ENCODE measurements at regions not wholly inside any gene's neighbourhood (a gene's known extent, or its start where the extent isn't known, plus 50 kb on each side); places are given as distances from the start of the nearest gene placed in this dataset.
"Not testable (repeated sequence)": the region's sequence is repeated elsewhere in the genome, so short reads cannot be mapped to it uniquely, and the experiment has no call there.

DNA sequence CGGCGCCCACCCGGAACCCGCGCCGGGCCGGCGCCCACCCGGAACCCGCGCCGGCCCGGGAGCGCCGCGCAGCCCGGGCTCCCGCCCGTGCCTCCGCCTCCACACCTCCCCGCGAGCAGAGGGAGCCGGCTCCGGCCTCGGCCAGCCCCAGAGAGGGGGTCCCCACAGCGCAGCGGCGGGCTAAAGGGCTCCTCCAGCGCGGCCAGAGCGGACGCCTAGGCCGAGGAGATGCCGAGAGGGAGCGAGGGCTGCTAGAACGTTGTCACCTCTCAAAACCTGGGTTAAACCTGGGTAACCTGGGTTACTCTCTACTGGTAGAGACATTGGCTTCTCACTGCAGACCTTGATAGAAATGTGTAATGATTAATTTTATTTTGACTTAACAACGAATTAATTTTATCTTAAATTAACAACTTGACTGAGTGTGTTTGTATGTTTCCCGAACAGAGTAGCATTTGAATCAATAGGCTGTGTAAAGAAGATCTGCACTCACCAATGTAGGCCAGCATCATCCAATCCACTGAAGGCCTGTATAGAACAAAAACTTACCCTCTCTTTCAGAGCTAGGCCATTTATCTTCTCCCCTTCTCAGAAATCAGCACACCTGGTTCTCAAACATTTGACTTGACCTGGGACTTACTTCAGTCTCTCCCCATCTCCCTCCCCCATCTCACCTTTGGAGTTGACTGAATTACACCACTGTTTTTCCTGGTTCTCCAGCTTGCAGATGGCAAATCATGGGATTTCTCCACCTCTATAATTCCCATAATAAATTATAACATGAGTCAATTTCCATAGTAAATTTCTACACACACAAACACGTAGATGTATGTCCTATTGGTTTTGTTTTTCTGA, 242.7 kb downstream of the ASXL3 start:
- no peak overlapping the region for H3K4me2 ChIP-seq (ENCODE audit: low read length)
- TF ChIP-seq, protein P1, sequence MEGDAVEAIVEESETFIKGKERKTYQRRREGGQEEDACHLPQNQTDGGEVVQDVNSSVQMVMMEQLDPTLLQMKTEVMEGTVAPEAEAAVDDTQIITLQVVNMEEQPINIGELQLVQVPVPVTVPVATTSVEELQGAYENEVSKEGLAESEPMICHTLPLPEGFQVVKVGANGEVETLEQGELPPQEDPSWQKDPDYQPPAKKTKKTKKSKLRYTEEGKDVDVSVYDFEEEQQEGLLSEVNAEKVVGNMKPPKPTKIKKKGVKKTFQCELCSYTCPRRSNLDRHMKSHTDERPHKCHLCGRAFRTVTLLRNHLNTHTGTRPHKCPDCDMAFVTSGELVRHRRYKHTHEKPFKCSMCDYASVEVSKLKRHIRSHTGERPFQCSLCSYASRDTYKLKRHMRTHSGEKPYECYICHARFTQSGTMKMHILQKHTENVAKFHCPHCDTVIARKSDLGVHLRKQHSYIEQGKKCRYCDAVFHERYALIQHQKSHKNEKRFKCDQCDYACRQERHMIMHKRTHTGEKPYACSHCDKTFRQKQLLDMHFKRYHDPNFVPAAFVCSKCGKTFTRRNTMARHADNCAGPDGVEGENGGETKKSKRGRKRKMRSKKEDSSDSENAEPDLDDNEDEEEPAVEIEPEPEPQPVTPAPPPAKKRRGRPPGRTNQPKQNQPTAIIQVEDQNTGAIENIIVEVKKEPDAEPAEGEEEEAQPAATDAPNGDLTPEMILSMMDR (conservative IDR thresholded peaks at IDR 0.05; ENCODE audit: low read depth, low read length): no peak
- no peak for TF ChIP-seq EZH2phosphoT487 (IDR thresholded peaks at IDR 0.05; ENCODE audit: borderline replicate concordance, low read length)
- TF ChIP-seq EZH2 (IDR thresholded peaks at IDR 0.05; ENCODE audit: low read length, unreplicated experiment): no peak
- H3K27me3 ChIP-seq (ENCODE audit: low read length): no peaks in the 10 kb centered on the region
- H4K20me1 ChIP-seq (ENCODE audit: low read length): no peaks in the 10 kb centered on the region
- no peak for ATAC-seq
- no peak overlapping the region for H2AFZ ChIP-seq (ENCODE audit: low read length)
- no peaks in the 10 kb centered on the region for H3K36me3 ChIP-seq (ENCODE audit: low read depth, low read length)
- no peaks in the 10 kb centered on the region for H3K9me2 ChIP-seq (replicated peaks; ENCODE audit: low read length)
- no peak overlapping the region for H3K9ac ChIP-seq (ENCODE audit: low read length)
- ChIA-PET CTCF (no interaction called here), POLR2A (ENCODE audit: unreplicated experiment) (no interaction called here)
- H3K4me3 ChIP-seq (ENCODE audit: low read length): no peak overlapping the region
- BruUV-seq (replicated peaks): no TSS peak
- no peak for DNase-seq
- intact Hi-C loops (cut with micrococcal nuclease): no loop called here
- no peaks in the 10 kb centered on the region for H3K4me1 ChIP-seq (ENCODE audit: insufficient read depth, low read length)
- no peaks in the 10 kb centered on the region for H3F3A ChIP-seq (ENCODE audit: low read length, unreplicated experiment)
- no peaks in the 10 kb centered on the region for H3K79me2 ChIP-seq (ENCODE audit: low read length)
- no peak overlapping the region for H3K27ac ChIP-seq (ENCODE audit: low read length)
- H3K9me3 ChIP-seq (ENCODE audit: low read length): no peaks in the 10 kb centered on the region

DNA sequence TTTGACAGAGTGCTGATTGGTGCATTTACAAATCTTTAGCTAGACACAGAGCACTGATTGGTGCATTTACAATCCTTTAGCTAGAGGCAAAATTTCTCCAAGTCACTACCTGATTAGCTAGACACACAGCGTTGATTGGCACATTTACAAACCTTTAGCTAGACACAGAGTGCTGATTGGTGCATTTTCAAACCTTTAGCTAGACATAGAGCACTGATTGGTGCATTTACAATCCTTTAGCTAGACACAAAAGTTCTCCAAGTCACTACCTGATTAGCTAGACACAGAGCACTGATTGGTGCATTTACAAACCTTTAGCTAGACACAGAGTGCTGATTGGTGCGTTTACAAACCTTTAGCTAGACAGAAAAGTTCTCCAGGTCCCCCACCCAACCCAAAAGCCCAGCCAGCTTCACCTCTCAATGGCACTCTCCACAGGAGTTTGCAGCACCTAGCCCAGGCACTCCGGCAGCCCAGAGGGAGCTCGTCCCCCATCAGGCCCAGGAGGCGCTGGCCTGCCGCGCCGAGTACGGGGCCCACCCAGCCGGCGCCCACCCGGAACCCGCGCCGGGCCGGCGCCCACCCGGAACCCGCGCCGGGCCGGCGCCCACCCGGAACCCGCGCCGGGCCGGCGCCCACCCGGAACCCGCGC, 241.8 kb downstream of the ASXL3 start:
- H2AFZ ChIP-seq (ENCODE audit: low read length); H3K79me2 ChIP-seq (ENCODE audit: low read length); H3K4me1 ChIP-seq (ENCODE audit: insufficient read depth, low read length); H3K4me3 ChIP-seq (ENCODE audit: low read length); H4K20me1 ChIP-seq (ENCODE audit: low read length); H3K9me2 ChIP-seq (replicated peaks; ENCODE audit: low read length); H3K4me2 ChIP-seq (ENCODE audit: low read length); H3K27ac ChIP-seq (ENCODE audit: low read length); H3K9ac ChIP-seq (ENCODE audit: low read length); intact Hi-C loops (cut with micrococcal nuclease); DNase-seq; H3K9me3 ChIP-seq (ENCODE audit: low read length); H3K27me3 ChIP-seq (ENCODE audit: low read length); BruUV-seq (replicated peaks); ATAC-seq; H3F3A ChIP-seq (ENCODE audit: low read length, unreplicated experiment); CTCF ChIA-PET; POLR2A ChIA-PET (ENCODE audit: unreplicated experiment); H3K36me3 ChIP-seq (ENCODE audit: low read depth, low read length): not testable (repeated sequence)

DNA sequence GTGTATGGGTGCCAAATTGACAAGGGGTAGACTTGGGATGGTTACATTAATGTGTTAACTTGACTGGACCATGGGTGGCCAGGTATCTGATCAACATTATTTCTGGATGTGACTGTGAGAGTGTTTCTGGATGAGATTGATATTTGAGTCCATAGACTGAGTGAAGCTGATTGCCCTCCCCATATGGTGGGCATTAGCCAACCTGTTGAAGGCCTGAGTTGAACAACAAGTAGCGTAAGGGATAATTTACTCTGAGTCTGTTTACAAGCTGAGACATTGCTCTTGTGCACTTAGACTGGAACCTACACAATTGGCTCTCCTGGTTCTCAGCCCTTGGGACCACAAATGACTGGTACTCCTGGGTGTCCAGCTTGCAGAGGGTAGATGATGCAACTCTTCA, 240.1 kb downstream of the ASXL3 start:
- H3K4me1 ChIP-seq (ENCODE audit: insufficient read depth, low read length): no peaks in the 10 kb centered on the region
- H2AFZ ChIP-seq (ENCODE audit: low read length): no peak overlapping the region
- H3K79me2 ChIP-seq (ENCODE audit: low read length): no peaks in the 10 kb centered on the region
- no peak overlapping the region for H3K27ac ChIP-seq (ENCODE audit: low read length)
- DNase-seq (no peak), ATAC-seq (no peak)
- TF ChIP-seq, protein P1 (conservative IDR thresholded peaks at IDR 0.05; ENCODE audit: low read depth, low read length): no peak
- TF ChIP-seq EZH2phosphoT487 (IDR thresholded peaks at IDR 0.05; ENCODE audit: borderline replicate concordance, low read length) (no peak), EZH2 (IDR thresholded peaks at IDR 0.05; ENCODE audit: low read length, unreplicated experiment) (no peak)
- no peaks in the 10 kb centered on the region for H3F3A ChIP-seq (ENCODE audit: low read length, unreplicated experiment)
- no peaks in the 10 kb centered on the region for H3K27me3 ChIP-seq (ENCODE audit: low read length)
- H3K9ac ChIP-seq (ENCODE audit: low read length): no peak overlapping the region
- intact Hi-C loops (cut with micrococcal nuclease): no loop called here
- CTCF ChIA-PET: no interaction called here
- no peaks in the 10 kb centered on the region for H3K9me3 ChIP-seq (ENCODE audit: low read length)
- H3K9me2 ChIP-seq (replicated peaks; ENCODE audit: low read length): no peaks in the 10 kb centered on the region
- H3K4me2 ChIP-seq (ENCODE audit: low read length): no peak overlapping the region
- no peaks in the 10 kb centered on the region for H3K36me3 ChIP-seq (ENCODE audit: low read depth, low read length)
- POLR2A ChIA-PET (ENCODE audit: unreplicated experiment): no interaction called here
- H3K4me3 ChIP-seq (ENCODE audit: low read length): no peak overlapping the region
- H4K20me1 ChIP-seq (ENCODE audit: low read length): no peaks in the 10 kb centered on the region
- BruUV-seq (replicated peaks): no TSS peak
